ELR (cell line): ENCODE measurements at regions not wholly inside any gene's neighbourhood (a gene's known extent, or its start where the extent isn't known, plus 50 kb on each side); places are given as distances from the start of the nearest gene placed in this dataset.
A peak's percentile ranks its signal among the peaks of the same experiment; 100 is the strongest.

Experiments used
- DNase-seq: peaks from one replicate; pipeline ENCODE4 v3.0.0-alpha.2; 2015; ENCODE audit warnings: low read depth

DNA sequence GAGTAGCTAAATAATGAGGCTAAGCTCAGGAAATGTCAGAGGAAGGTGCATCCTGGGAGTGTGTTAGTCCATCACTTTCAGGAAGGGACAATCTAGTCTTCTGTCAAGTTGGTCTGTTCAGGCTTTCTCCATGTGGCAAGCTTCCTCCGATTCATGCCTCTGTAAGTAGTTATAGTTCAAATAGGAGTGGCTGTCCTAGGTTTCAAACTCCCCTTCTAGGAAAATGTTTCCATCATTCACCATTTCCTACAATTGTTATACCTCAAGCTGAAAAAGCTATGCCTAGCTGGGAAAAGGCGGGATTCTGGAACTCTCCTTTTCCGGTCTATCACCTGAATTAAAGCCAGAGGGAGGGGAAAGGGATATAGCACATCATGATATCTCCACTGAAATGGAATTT is 287.7 kb upstream of the ZSWIM2 start:
- DNase-seq, result no peak

DNA sequence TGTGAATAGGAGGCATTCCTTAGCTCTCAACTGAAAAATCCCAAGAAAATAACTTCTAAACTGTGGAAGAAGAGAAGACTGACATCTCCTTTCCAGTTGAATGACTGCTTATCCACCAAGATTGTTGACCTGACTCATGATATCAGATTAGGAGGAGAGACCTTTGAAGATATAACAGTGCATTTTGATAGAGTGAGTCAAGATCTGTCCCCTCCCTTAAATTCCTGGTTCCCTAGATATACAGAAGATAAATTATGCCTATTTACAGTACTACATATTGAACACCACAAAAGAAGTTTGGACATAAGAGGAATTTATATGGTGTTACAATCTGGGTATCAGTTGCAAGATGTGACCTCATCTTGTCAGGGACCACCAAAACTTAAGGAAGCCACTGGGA is 285.3 kb upstream of the ZSWIM2 start:
- DNase-seq, result peak; percentile 10

DNA sequence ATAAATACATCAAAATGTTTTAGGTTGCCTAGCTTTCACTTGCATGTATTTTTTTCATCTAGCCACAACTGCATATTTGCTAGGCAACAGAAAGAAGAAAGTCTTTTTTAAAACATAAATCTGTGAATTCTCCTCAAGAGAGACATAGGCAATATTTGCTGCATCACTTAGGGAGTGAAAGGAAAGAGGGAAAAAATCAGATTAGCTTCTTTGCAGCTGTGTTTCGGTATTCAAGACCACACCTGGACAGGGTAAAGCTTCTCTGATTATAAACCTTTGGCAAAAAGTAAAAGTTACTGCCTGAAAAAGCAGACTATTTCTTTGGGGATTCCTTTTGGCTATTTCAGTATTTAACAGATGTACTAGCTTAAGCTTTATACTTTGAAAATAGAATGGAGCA is 280.9 kb upstream of the ZSWIM2 start:
- DNase-seq, result no peak

DNA sequence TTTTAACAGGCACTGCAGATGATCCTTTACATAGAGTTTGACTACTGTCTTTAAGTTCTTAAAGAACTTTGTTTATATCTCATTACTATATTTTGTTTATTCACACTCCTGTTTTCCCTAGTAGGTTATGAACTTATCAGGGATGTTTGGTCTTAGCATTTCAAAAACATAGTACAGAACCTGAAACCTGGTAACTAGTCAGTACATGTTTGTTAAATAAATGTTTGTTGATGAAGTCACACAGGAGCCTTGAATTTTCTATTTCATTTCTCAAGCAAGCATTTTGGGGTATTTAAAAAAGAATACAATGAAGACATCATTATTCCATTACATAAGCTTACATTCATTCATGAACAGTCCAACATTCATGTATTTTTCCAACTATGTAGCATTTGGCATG is 280.3 kb upstream of the ZSWIM2 start:
- no peak for DNase-seq

DNA sequence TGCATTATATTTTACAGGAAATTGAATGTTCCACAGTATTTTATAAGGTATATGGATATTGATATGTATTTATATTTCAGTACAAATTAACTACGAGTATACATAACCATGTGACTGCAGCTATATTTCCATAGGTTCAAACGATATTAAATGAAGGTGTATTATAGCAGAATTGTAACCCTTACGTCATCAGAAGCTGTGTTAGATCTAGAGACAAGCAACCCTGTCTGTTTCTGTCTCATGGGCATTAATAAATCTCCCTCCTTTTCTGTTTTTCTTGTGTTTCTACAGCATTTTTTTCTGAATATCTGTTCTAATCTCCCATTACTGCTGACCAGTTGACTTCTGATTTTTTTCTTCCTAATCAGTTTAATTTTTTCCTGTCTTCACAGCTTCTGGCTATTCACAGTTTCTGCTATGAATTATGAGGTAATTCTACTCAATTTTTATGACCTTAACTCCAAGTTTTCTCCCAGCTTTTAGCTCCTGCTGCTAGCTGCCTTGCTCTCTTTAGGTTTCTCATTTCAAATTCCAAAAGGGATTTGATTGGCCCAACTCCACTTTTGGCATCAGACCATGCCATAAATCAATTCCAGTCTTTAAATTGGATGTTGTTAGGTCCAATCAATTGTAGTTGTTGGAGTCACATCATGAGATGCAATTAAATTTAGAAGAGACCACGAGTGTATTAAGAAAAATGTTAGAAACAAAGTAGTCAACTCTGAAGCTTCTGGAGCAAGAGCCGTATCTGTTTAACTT is 277.5 kb upstream of the ZSWIM2 start:
- DNase-seq, result no peak

DNA sequence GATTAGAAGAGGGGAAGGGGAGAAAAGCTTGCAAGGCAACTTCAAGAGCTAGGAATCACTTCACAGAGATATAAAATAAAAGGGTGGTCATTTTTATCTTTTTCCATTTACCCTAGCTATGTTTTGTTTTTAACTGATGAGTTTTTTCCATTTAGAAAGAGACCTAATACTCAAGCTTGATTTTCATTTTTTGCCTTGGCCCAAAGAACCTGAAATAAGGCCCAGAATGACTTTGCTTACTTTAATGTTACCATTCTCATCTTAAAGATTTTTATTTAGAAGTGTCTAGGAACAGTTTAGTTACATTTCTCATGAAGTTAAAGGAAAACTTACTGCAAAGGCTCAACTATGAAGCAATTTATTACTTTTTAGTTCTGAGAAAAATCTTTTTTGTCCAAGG is 276.3 kb upstream of the ZSWIM2 start:
- DNase-seq, result no peak

DNA sequence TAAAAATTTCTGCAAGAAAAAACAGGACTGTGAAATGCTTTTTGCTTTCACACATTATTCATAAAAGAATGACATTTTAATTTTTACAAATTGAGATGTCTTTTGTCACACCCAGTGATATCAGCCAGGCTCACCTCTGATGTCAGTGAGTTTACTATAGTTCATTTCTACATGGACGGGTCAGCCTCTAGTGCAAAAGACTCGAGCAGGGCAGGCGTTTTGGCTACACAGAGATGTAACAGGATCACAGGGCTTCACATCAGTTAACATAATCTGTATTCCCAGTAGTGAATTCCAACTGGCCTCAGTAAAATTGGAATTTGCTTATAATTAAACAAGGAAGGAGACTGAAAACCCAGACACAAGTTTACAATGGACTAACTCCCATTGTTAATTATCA is 275.6 kb upstream of the ZSWIM2 start:
- no peak for DNase-seq

DNA sequence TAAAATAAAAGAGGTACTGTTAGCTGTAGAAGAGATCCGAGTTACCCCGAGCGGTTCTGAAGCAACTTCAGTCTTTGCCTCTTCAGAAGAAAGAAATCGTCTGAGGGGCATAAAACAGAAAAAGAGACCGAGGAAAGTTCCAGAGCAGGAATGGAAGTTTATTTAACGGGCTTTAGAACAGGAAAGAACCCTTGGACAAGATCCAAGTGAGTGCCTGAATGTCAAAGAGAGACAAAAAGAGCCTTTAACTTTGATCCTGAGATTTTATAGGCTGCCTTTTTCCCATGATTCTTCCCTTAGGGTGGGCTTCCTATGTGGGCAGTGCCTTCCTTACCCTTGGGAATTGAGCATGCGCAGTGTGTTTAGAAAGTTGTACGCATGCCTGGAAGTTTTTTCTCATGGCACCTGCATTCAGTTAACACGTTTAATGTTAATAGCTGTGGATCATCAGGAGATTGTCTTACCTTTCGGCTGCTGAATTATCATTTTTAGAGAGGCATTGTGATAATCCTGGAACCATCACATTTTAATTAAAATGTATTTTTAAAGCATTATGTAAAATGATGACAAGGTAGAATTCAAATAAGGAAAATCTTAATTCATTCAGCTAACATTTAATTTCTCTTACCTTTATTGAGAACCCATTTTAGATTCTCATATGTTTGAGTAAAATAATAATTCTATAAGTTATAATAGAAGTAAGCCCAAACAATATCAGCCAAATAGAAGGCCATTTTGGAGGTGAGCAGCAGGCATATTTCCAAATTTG is 269.5 kb upstream of the ZSWIM2 start:
- no peak for DNase-seq

DNA sequence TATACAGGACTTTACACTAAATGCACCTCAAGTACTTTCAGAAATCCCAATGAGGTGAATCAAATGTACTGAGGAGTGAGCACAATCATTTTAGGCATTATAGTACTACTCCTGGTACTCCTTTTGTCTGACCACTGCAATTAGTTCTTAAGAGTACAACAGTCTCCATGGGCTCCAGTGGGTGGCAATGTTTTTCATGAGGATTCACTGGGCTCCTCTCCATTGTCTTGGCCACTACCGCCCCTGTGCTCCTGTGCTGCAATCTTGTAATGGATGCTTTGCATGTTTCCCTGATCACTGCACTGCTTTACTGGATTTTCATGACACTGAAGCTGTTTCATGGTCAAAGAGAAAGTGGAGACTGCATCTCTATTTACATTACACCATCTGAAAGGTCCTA is 268.5 kb upstream of the ZSWIM2 start:
- peak; percentile 14 for DNase-seq

DNA sequence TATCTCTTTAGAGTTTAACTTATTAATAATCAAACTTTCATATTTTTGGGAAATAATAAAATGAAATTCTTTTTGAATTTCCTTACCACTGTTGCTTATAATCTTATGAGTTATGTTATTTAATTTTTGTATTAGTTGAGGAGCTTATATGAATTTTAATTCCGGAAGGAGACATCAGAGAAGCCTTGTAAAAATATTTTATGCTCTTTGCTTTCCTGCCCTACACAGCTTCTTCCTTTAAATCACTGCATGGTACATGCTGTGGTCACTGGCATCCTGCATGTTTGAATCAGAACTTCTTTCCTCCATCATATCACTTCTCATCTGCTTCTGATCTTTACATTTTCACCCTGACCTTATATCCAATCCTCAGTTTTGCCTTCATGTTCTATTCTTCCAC is 266.7 kb upstream of the ZSWIM2 start:
- no peak for DNase-seq

DNA sequence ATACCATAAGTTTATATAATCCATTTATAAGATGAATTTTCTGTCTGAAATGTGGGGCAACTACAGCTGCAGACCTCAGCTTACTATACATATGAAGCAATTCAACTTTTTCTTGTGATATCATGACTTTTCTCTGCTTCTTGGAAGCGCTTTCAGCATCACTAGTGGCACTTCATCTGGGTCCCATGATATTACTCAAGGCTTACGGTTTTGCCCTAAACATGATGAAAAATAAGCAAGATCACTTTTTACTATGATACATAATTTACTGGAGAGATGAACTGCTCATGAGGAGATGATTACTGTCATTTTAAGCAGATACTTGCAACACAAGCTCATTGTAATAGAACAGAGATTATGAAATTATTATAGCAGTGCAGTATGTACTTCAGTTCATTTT is 258.0 kb upstream of the ZSWIM2 start:
- DNase-seq, result no peak

DNA sequence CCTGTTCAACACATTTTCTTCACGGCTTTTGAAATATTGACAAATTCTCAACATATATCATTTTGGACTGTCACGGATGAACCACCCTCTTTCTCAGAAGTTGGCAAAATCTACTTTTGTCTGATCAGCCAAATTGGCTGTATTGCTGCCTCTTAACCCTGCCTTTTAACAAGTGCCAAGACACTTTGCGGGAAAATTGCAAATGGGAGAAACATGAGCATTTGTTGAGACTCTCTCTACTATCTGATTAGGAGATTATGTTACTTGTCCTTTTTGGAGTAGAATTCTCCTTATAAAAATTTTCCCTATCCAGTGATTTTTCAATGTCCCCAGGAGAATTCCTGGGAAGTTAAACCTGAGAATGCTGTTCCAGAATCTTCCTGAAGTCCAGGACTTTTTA is 256.2 kb upstream of the ZSWIM2 start:
- no peak for DNase-seq

DNA sequence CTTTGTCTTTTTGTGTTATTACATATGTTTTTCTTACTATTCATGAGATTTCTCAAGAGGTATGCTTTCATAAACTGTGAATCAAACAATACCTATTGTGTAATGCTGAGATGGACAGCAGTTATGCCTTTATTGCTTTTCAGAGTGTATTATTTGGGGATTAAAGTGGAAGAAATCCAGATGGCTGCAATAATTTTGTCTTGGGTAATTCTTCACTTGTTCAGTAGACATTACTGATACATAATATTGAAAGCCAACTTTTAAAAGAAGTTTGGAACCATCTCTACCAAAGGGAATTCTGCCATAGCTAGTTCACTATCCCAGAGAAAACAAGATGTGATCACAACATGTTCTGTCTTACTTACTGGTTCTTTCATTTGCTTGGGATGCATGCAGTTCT is 253.4 kb upstream of the ZSWIM2 start:
- DNase-seq, result no peak

DNA sequence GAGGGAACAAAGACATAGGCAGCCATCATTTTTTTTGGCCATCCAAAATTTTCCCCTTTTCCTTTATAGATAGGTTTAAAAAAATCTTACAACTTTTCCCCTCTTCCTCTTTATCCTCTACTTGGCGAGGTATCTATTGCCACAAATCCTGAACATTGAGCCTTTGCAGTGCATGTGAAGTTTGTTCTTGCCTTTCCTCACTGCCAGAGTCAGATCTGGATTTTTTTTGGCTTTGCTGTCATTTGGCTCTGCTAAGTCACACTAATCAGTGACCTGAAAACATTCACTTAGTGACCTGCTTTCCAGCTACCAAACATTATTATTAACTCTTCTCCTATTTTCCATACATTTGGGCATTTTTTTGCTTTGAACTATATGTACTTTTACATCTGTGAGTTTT is 249.2 kb upstream of the ZSWIM2 start:
- DNase-seq, result no peak

DNA sequence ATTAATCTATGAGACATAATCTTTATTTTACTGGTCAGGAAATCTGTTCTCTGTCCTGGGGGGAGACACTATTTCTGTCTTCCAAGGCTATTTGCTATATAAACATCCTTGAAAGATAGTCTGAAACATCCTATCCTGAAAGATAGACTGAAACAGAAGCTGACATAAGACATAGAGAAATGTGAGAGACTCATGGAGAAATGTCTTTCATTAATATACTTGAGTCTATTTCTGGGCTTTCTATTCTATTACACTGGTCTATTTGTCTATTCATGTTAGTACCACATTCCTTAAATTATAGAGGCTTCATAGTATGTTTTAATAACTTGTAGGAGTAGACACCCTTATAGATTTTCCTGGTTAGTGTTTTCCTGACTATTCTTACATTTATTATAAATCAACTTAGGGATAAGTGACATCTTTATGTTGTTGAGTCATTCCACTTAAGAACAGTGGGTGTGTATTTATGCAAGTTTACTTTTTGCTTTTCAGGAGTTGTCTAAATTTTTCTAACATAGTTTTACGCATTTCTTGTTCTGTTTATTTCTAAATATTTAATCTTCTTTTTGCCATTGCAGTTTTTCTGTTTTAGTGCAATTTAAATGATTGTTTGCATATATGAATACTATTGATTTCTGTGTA is 244.9 kb upstream of the ZSWIM2 start:
- peak; percentile 12 for DNase-seq

DNA sequence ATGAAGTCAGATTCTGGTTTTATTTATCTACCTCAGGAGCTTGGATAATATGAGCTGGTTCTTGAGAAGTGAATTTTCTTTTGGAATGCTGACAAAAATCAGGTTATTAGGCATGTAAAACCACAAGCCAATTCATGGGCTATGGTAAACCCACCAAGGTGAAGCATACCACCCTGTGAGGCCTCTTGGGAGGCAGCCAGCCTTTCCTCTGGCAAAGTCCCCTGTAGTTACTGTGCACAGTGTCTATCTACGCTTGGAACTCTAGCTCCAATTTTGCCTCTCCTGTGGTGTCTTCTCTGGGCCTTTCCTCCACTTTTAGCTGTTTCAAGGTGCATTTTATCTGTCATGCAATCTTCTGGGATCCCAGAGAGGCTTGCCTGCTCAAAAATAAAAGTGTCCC is 242.7 kb upstream of the ZSWIM2 start:
- DNase-seq, result no peak

DNA sequence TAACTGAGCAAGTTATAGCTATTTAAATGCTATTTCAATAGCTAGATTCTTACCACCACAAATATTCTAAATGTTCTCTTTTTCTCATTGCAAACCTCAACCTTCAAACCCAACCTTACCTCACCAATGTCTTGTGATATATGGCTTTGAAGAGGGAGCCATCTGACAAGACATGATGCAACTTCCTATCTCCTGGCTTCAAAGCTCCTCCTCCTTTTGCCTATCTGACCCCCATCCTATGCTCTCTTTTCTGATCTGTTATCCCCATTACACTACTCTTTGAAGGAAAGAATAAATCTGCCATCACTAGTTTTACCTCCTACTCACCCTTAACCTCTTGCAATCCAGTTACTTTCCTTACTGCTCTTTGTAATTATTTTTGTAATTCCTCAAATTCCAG is 235.6 kb upstream of the ZSWIM2 start:
- DNase-seq, result no peak

DNA sequence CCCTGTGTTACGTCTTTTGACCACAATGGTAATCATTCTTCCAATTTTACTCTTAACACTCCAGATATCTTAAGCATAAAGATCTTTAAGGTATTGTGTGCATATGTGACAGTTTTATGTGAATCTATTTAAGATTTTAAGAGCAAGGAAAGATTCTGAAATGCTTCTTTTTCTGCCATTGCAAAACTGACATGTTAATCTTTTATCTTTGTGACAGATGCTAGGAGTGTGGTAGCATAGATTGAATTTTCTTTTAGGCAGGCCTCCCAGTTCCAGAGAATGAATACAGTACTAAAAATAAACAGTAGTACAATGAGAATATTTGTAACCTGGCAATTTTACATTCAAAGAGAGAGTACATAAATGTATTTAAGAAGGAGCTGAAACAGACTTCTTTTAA is 232.5 kb upstream of the ZSWIM2 start:
- DNase-seq, result no peak

DNA sequence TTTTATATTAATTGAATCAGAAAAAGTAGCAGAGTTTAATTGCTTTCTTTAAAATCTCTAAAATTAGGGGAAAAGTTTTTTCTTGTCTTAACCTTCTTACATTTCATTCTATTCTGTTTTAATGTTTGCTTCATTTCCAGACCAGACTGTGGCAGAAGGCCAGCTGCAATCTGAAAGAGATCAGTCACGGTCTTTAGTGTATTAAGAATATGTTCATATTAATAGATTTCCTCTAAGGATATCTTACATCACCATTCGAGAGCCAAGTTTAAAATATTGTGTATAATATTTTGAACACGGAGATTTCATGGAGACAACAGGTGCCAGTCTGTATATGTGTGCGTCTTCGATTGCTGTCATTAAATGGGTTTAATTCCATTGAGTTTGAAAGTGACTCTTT is 230.9 kb upstream of the ZSWIM2 start:
- no peak for DNase-seq

DNA sequence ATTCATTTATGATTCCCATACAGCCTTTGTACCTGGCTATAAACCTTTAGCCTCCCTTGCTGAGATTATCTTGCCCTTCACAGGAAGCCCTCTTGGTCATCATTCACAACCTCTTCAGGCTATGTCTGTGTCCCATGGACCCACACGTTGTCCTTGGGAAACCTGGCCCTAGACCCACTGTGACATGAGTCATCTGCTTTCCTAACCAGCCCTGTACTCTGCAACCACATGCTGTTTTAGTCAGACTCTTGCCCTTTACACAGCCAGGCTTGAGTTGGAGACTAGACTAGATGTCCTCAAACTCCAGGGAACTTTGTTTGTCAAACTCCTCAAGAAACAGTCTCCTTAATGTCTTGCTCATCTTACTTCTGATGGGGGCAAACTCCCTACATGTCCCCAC is 229.3 kb upstream of the ZSWIM2 start:
- peak; percentile 54 for DNase-seq

DNA sequence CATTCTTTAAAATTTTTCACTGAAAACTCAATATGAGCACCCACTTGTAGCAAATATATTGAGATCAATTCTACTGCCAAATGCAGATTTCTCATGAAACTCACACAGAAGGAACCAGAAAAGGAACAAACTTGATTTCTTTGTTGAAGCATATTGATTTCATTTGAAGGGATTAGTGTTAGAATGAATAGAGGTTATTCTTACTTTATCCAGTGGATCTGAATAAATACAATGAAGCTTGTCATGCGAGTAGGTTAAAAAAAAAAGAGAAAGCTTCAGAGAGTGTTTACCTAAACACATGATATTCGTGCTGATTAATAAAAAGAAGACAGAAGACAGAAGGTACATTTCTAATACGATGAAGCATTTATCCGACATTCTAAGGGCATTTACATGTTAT is 226.7 kb upstream of the ZSWIM2 start:
- DNase-seq, result no peak

DNA sequence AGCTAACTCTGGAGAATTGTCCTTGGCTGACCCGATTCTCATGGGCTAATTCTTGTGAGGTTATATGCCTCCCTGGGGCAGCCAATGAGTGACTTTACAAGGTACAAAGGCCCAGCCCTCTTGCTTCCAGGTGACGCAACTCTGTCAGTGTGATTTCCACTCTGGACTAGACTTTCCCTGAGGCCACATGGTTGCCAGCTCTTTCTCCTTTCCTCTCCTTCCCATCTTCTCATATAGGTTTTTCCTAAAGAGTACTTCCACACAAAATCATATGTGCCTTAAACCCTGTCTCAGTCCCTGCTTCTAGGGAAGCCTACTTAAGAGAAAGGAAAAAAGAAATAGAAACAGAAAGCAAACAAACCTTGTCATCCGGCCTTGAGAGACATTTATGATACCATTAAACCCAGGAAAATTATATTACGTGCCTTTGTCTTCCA is 226.2 kb upstream of the ZSWIM2 start:
- no peak for DNase-seq

DNA sequence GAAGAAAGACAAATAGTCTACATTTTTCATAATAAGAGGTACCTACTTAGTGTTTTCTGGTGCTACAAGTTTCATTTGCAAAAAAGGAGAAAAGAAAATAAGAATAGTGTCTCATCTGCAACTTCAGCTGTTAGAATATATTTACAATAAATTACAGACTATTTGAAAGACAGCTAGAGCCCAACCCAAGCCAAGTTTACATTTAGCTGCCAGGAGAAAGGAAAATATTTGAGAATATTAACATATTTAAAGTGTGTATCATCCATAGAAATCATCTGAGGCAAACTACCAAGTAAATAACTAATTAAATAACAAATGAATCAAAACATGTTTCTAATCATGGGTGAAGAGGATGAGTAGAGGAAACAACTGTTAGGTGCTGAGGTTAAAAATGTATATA is 209.2 kb upstream of the ZSWIM2 start:
- no peak for DNase-seq
